NCI-H460 (cell line): ENCODE measurements at regions not wholly inside any gene's neighbourhood (a gene's known extent, or its start where the extent isn't known, plus 50 kb on each side); places are given as distances from the start of the nearest gene placed in this dataset.
"Not testable (repeated sequence)": the region's sequence is repeated elsewhere in the genome, so short reads cannot be mapped to it uniquely, and the experiment has no call there.

ENCODE experiments used
- DNase-seq: peaks from one replicate; pipeline ENCODE4 v3.0.0-alpha.2; 2016; ENCODE audit warnings: low read depth; ENCODE audit errors: extremely low read depth

DNA sequence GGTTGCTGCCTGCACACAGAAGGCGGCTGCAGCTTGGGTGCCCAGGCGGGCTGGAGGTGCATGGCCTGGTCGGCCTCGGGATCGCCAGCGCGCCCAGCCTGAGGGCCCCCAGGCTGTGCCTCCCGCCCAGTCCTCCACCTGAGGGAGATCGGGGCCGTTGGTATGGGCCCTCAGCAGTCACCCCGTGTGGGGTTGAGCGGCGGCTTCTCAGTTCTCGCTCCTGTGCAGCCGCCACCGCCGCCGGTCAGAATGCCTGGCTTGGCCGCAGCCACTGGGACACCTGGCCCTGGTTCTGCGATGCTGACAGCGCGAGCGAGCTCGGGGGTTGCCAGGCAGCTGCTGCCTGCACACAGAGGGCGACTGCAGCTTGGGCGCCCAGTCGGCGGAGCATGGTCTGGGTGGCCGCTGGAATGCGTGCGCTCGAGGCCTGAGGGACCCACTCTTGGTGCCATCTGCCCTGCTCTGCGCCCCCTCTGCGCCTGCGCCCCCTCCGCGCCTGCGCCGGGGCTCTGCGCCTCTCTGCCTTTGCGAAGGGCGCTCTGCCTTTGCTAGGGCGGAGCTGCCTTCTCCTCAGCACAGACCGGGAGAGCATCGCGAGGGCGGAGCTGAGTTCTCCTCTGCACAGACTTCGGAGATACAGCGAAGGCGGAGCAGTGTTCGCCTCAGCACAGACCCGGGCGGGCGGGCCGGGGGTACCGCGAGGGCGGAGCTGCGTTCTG is 84.6 kb upstream of the ZNG1F start:
- peak; percentile 62 for DNase-seq

DNA sequence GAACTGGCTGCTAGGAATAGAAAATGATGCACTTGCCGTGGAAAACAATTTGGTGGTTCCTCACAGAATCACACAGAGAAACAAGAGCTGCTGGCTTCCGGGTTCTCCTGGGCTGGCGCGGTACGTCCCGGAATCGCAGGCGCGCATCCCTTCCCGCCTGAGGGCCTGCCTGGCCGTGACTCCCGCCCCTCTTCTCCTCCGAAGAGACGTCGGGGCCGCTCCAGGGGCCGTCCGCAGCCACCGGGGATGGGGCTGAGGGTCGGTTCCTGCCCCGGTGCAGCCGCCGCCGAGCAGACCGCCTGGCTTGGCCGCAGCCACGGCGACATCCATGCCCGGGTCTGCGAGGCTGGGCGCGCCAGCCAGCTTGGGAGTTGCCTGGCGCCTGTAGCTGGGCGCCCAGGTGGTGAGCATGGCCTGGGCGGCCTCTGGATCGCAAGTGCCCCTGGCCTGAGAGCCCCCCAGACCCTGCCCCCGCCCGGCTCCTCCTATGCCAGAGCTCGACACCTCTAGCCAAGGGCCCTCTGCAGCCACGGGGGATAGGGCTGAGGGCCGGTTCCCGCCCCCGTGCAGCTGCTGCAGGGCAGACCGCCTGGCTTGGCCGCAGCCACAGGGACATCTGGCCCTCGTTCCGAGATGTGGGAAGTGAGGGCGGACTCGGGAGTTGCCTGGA is 83.9 kb upstream of the ZNG1F start:
- not testable (repeated sequence) for DNase-seq

DNA sequence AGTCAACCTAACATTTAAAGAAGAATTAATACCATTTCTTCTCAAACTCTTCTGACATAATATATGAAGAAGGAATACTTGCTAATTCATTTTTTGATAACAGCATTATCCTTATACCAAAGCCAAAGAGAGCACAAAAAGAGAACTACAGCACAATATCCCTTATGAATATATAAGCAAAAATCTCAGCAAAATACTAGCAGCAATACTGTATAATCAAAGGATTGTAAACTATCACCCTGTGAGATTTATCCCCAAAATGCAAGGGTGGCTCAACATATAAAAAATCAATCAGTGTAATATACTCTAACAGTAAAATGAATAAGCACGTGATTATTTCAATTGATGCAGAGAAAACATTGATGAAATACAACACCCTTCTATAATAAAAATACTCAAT is 81.9 kb upstream of the ZNG1F start:
- DNase-seq = not testable (repeated sequence)

DNA sequence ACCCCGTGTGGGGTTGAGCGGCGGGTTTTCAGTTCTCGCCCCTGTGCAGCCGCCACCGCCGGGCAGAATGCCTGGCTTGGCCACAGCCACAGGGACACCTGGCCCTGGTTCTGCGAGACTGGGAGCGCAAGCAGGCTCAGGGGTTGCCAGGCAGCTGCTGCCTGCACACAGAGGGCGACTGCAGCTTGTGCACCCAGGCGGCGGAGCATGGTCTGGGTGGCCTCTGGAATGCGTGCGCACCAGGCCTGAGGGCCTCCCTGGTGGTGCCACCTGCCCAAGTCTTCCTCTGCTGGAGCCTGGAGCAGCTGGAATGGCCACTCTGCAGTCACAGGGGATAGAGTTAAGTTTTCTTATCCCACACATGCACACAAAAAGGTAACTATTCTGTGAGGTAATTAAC is 80.4 kb upstream of the ZNG1F start:
- DNase-seq = not testable (repeated sequence)

DNA sequence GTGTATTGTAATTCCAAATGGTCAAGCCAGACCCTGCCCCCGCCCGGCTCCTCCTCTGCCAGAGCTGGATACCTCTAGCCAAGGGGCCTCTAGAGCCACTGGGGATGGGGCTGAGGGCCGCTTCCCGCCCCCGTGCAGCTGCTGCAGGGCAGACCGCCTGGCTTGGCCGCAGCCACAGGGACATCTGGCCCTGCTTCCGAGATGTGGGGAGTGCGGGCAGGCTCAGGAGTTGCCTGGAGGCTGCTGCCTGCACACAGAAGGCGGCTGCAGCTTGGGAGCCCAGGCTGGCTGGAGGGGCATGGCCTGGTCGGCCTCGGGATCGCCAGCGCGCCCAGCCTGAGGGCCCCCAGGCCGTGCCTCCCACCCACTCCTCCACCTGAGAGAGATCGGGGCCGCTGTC is 79.9 kb upstream of the ZNG1F start:
- not testable (repeated sequence) for DNase-seq

DNA sequence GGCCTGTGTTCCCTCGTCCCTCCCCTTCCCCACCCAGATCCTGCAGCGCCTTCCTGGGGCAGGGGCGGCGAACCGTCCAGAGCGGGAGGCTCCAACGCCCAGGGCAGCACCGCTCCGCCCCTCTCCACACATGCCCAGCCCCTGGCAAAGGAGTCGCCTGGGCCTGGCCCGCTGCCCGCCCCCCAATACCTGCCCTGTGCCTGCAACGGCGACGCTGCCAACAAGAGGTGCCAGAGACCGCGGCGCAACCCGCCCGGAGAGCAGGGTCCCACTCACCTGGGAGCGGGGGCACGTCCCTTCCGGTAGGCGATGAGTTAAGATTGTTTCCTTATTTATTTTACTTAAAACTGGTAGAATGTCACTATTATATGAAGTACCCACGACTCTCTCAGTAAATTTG is 77.5 kb upstream of the ZNG1F start:
- not testable (repeated sequence) for DNase-seq

DNA sequence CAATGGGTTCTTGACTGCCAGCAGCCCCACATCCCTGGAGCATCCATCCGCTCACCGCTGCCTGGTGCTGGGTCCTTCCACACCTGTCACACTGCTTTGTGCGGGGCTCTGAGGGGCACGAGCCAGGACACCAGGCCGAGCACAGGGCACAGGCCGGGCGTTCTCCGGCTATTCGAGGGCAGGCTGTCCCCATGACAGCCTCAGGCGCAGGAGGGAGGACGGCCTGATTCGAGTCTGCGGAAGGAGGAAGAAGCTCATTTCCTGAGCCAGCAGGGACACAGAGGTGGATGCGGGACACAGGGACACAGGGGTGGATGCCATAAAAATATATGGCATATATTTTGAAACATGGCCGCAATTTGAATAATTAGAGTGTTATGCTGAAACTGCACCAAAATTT is 76.9 kb upstream of the ZNG1F start:
- DNase-seq = not testable (repeated sequence)

DNA sequence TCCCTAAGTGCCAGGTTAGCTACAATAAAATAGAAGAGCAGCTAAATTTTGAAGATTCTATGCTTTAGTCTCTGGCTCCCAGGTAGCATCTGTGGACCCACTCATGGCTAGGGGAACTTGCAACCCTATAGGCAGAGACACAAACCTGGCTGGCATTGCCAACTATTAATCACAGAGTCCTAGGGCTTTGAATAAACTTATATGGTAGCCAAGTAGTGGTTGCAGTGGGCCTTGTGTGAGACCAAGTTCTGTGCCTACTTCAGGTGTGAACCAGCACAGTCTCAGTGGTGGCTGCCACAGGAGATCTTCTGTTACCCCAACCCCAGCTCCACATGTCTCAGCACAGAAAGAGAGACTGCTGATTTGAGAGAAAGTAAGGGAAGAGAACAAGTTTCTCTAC is 62.9 kb upstream of the ZNG1F start:
- DNase-seq = not testable (repeated sequence)

DNA sequence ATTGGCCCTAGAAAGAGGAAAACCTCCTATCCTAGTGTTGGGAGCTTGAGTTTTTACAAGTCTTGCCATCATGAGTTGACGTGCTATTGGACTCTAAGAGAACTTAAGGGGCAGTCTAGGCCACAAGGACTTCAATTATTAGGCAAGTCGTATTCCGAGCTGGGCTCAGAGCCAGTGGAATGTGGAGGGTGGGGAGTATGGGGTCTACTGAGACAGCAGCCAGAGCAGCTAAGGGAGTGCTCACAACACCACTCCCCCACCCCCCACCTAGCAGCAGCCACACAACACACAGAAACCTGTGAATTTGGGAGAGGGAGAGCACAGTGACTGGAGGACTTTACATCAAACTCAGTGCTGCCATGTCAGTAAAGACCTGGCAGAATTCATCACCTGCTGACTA is 62.0 kb upstream of the ZNG1F start:
- not testable (repeated sequence) for DNase-seq

DNA sequence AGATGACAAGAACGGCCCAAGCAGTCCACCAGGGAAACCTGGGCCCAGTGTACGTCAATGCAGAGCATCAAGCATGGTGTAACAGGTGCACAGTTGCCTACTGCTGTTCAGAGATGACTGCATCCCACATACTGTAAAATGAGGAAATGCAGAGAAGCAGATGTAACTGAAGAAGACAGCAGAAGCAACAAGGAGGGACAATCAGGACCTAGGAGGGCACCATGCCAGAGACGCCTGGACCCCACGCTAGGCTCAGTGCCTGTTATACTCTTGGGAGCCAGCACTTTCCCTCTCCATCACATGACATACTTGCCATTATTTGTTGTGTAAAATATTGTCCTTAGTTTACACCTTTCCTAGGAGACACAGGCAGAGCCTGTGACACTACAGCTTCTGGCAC is 57.6 kb upstream of the ZNG1F start:
- not testable (repeated sequence) for DNase-seq
